ENCODE measurements at regions not wholly inside any gene's neighbourhood (a gene's known extent, or its start where the extent isn't known, plus 50 kb on each side); places are given as distances from the start of the nearest gene placed in this dataset.

DNA sequence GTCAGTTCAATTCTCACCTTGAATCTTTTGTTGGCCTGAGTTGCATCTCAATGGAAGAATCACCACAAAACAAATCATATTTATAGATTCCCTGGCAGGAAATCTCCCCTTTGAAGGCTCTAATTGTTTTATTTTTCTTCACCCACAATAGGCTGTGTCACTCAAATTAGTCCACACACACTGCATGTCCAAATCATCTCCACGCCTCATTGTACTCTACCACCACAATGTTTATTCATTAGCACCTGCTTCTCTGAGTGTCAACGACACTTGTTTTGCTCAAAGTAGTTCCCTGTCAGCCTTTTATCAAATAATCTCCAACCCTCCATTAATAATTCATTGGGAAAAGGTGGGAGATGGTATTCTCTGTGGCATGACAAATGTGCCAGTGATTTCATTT is 164.3 kb downstream of the ABCC12 start:
- TF ChIP-seq, protein P1, sequence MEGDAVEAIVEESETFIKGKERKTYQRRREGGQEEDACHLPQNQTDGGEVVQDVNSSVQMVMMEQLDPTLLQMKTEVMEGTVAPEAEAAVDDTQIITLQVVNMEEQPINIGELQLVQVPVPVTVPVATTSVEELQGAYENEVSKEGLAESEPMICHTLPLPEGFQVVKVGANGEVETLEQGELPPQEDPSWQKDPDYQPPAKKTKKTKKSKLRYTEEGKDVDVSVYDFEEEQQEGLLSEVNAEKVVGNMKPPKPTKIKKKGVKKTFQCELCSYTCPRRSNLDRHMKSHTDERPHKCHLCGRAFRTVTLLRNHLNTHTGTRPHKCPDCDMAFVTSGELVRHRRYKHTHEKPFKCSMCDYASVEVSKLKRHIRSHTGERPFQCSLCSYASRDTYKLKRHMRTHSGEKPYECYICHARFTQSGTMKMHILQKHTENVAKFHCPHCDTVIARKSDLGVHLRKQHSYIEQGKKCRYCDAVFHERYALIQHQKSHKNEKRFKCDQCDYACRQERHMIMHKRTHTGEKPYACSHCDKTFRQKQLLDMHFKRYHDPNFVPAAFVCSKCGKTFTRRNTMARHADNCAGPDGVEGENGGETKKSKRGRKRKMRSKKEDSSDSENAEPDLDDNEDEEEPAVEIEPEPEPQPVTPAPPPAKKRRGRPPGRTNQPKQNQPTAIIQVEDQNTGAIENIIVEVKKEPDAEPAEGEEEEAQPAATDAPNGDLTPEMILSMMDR (IDR thresholded peaks at IDR 0.05): no peak
- TF ChIP-seq POLR2A (IDR thresholded peaks at IDR 0.05): no peak
